ENCODE measurements at regions not wholly inside any gene's neighbourhood (a gene's known extent, or its start where the extent isn't known, plus 50 kb on each side); places are given as distances from the start of the nearest gene placed in this dataset.

GRCh38 chr9:95822583-95823431 is 52.7 kb upstream of the ERCC6L2 start:
- no peak for DNase-seq

- DNase-seq: no peak
Measured at GRCh38 chr9:95822015-95822414, 53.5 kb upstream of the ERCC6L2 start.

GRCh38 chr9:95820074-95820473 is 55.4 kb upstream of the ERCC6L2 start:
- DNase-seq: no peak

GRCh38 chr9:95819636-95820035 is 55.9 kb upstream of the ERCC6L2 start:
- DNase-seq: no peak

GRCh38 chr9:95817205-95817604 is 58.3 kb upstream of the ERCC6L2 start:
- DNase-seq: no peak

- DNase-seq: no peak
Measured at GRCh38 chr9:95816716-95817115, 58.8 kb upstream of the ERCC6L2 start.

- no peak for DNase-seq
Measured at GRCh38 chr9:95815961-95816360, 59.5 kb upstream of the ERCC6L2 start.

- no peak for DNase-seq
Measured at GRCh38 chr9:95815133-95815532, 60.4 kb upstream of the ERCC6L2 start.

GRCh38 chr9:95813923-95814322 is 61.6 kb upstream of the ERCC6L2 start:
- no peak for DNase-seq

- DNase-seq: no peak
Measured at GRCh38 chr9:95810814-95811213, 64.7 kb upstream of the ERCC6L2 start.

- no peak for DNase-seq
Measured at GRCh38 chr9:95810133-95810532, 65.4 kb upstream of the ERCC6L2 start.

GRCh38 chr9:95809686-95810085 is 65.8 kb upstream of the ERCC6L2 start:
- no peak for DNase-seq

GRCh38 chr9:95808011-95808410 is 67.5 kb upstream of the ERCC6L2 start:
- DNase-seq: no peak

GRCh38 chr9:95807326-95807947 is 68.1 kb upstream of the ERCC6L2 start:
- no peak for DNase-seq

- no peak for DNase-seq
Measured at GRCh38 chr9:95803197-95803596, 72.3 kb upstream of the ERCC6L2 start.

GRCh38 chr9:95801797-95802196 is 73.7 kb upstream of the ERCC6L2 start:
- no peak for DNase-seq

- no peak for DNase-seq
Measured at GRCh38 chr9:95796029-95796428, 79.5 kb upstream of the ERCC6L2 start.

- DNase-seq: no peak
Measured at GRCh38 chr9:95793924-95794828, 81.3 kb upstream of the ERCC6L2 start.

- no peak for DNase-seq
Measured at GRCh38 chr9:95791695-95792094, 83.8 kb upstream of the ERCC6L2 start.

GRCh38 chr9:95791286-95791685 is 84.2 kb upstream of the ERCC6L2 start:
- no peak for DNase-seq

- DNase-seq: no peak
Measured at GRCh38 chr9:95788521-95788991, 86.9 kb upstream of the ERCC6L2 start.

GRCh38 chr9:95788021-95788420 is 87.5 kb upstream of the ERCC6L2 start:
- no peak for DNase-seq

GRCh38 chr9:95785209-95785608 is 90.3 kb upstream of the ERCC6L2 start:
- DNase-seq: no peak

Data from CD4-positive, alpha-beta T cell treated with Interferon alpha-2 for 1 hour (primary cell).